Caco-2 (cell line): ENCODE measurements at regions not wholly inside any gene's neighbourhood (a gene's known extent, or its start where the extent isn't known, plus 50 kb on each side); places are given as distances from the start of the nearest gene placed in this dataset.

Experiments
- BruUV-seq: library from RNA; stranded (reverse); fragments of 400-500 nt; replicated peaks from 2 replicates; lab custom pipeline; 2021; lab: Mats Ljungman, UMichigan
- CTCF ChIA-PET: fragments of 300-600 bp; sonication (Branson Sonifier 250); formaldehyde crosslinking; loops from one replicate; lab custom pipeline; 2022; ENCODE audit warnings: antibody characterized with exemption; lab: Charles Lee
- POLR2A ChIA-PET: fragments of 300-600 bp; sonication (Branson Sonifier 250); formaldehyde crosslinking; loops from one replicate; lab custom pipeline; 2022; ENCODE audit warnings: antibody characterized with exemption; lab: Charles Lee
- DNase-seq, 2 experiments: peaks; one replicate each; pipeline versions ENCODE4 v3.0.0 to v3.0.0-alpha.2; 2020 to 2022
- H3K27me3 ChIP-seq: replicated peaks from 2 replicates; pipeline ENCODE4 v1.6.0; 2011; ENCODE audit warnings: low read length; ENCODE audit not compliant: control insufficient read depth, insufficient read depth
- H3K36me3 ChIP-seq: 2 replicates; pipeline ENCODE4 v1.5.1; 2011; ENCODE audit warnings: low read length; ENCODE audit not compliant: control insufficient read depth, insufficient read depth
- H3K4me1 ChIP-seq: fragments of 250-450 bp; sonication (Bioruptor Pico); 2 replicates; pipeline ENCODE4 v1.5.1; 2020; ENCODE audit warnings: mild to moderate bottlenecking
- H3K4me3 ChIP-seq: 2 replicates; pipeline ENCODE4 v1.5.1; 2011; ENCODE audit warnings: low read depth, mild to moderate bottlenecking, control low read depth, low read length
- H3K9me3 ChIP-seq: fragments of 250-450 bp; sonication (Bioruptor Pico); 2 replicates; pipeline ENCODE4 v1.5.1; 2020; ENCODE audit warnings: mild to moderate bottlenecking, moderate library complexity
- H3K27ac Mint-ChIP-seq: one replicate; pipeline ENCODE4 v1.8.0; 2022; ENCODE audit warnings: mixed read lengths; ENCODE audit not compliant: unreplicated experiment
- H3K27me3 Mint-ChIP-seq: one replicate; pipeline ENCODE4 v1.8.0; 2022; ENCODE audit warnings: mixed read lengths; ENCODE audit not compliant: insufficient read depth, unreplicated experiment
- H3K36me3 Mint-ChIP-seq: one replicate; pipeline ENCODE4 v1.8.0; 2022; ENCODE audit warnings: mild to moderate bottlenecking, mixed read lengths; ENCODE audit not compliant: insufficient read depth, unreplicated experiment
- H3K4me1 Mint-ChIP-seq: one replicate; pipeline ENCODE4 v1.8.0; 2022; ENCODE audit warnings: low read depth, mixed read lengths; ENCODE audit not compliant: unreplicated experiment
- H3K4me3 Mint-ChIP-seq: one replicate; pipeline ENCODE4 v1.8.0; 2022; ENCODE audit warnings: mild to moderate bottlenecking, moderate library complexity, mixed read lengths; ENCODE audit not compliant: unreplicated experiment
- H3K9me3 Mint-ChIP-seq: one replicate; pipeline ENCODE4 v1.8.0; 2022; ENCODE audit warnings: mixed read lengths; ENCODE audit not compliant: unreplicated experiment
- intact Hi-C: fragments of 100-400 bp; cut with micrococcal nuclease; formaldehyde crosslinking; loops from one replicate; pipeline ENCODE4 v1.10.0; 2022; ENCODE audit not compliant: unreplicated experiment
- TF ChIP-seq, protein P1 (sequence below), 2 experiments: fragments of 200-600 bp in 1 of 2; IDR thresholded peaks; 1 replicate in 1 of 2; 2 replicates in 1 of 2; pipeline versions ENCODE4 v1.5.1 to v1.8.0; 2011 to 2022; ENCODE audit warnings: antibody characterized with exemption in 1 of 2, control low read depth in 1 of 2, inconsistent platforms in 1 of 2, low read depth in 1 of 2, low read length in 1 of 2, mild to moderate bottlenecking in 1 of 2, moderate library complexity in 1 of 2; ENCODE audit not compliant: insufficient read depth in 1 of 2, severe bottlenecking in 1 of 2, unreplicated experiment in 1 of 2

DNA sequence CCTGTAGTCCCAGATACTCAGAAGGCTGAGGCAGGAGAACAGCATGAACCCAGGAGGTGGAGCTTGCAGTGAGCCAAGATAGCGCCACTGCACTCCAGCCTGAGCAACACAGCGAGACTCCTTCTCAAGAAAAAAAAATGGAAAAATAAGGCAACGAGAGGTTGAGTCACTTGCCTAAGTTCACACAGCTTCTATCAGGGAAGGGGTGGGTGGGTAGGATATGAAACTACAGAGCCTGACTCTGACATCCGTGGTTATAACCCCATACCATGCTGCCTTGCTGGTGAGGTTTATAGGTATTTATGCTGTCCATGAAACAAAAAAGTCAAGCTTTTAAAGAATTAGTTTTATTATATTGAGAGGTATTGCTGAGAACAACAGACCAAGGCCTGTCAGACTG, 61.5 kb upstream of the RAB4A start:
- Histone ChIP-seq H3K9me3 (no peaks in the 10 kb centered on the region), H3K36me3 (no peaks in the 10 kb centered on the region), H3K4me3 (no peak overlapping the region), H3K4me1 (peaks cover 31% of the 10 kb centered on the region), H3K27me3 (no peaks in the 10 kb centered on the region)
- peak overlapping the region; percentile 11 for H3K4me3 Mint-ChIP-seq
- no peak for DNase-seq
- ChIA-PET CTCF (interaction anchor here (0.6 to 0.7 kb wide), 2 partner anchors 20 to 516 kb away, joined by 6 to 9 read pairs; no protein-coding TSS in a partner anchor), POLR2A (no interaction called here)
- H3K27ac Mint-ChIP-seq, result peak overlapping the region; percentile 79
- no peaks in the 10 kb centered on the region for H3K9me3 Mint-ChIP-seq
- BruUV-seq, result TSS peak; percentile 93
- peaks cover 5% of the 10 kb centered on the region for H3K4me1 Mint-ChIP-seq
- TF ChIP-seq, protein P1, sequence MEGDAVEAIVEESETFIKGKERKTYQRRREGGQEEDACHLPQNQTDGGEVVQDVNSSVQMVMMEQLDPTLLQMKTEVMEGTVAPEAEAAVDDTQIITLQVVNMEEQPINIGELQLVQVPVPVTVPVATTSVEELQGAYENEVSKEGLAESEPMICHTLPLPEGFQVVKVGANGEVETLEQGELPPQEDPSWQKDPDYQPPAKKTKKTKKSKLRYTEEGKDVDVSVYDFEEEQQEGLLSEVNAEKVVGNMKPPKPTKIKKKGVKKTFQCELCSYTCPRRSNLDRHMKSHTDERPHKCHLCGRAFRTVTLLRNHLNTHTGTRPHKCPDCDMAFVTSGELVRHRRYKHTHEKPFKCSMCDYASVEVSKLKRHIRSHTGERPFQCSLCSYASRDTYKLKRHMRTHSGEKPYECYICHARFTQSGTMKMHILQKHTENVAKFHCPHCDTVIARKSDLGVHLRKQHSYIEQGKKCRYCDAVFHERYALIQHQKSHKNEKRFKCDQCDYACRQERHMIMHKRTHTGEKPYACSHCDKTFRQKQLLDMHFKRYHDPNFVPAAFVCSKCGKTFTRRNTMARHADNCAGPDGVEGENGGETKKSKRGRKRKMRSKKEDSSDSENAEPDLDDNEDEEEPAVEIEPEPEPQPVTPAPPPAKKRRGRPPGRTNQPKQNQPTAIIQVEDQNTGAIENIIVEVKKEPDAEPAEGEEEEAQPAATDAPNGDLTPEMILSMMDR (IDR thresholded peaks at IDR 0.05; ENCODE audit: insufficient read depth in 1 of 2, low read depth in 1 of 2, low read length in 1 of 2, severe bottlenecking in 1 of 2, unreplicated experiment in 1 of 2), result no peak
- H3K27me3 Mint-ChIP-seq, result no peaks in the 10 kb centered on the region
- intact Hi-C loops, result no loop called here
- H3K36me3 Mint-ChIP-seq, result no peaks in the 10 kb centered on the region

DNA sequence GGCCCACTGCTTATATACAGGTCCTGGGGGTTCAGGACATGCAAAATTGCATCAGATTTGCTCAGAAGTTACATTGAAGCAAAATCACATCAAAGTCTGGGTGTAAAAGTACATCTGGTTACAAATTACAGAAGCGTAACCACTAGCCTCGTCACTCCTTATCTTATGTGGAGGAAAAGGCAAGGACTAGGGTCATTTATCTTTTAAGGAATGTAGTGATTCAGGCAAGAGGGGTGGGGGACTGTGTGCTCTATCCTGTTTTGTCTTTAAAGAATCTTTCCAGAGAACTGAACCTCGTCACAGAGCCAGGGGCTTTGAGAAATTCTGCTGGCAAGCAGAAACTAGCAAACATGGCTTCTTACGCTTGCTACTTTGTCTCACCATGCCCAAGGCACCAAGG, 61.1 kb upstream of the RAB4A start:
- no peaks in the 10 kb centered on the region for H3K36me3 Mint-ChIP-seq
- peaks cover 31% of the 10 kb centered on the region for H3K4me1 ChIP-seq
- TF ChIP-seq, protein P1 (IDR thresholded peaks at IDR 0.05; ENCODE audit: insufficient read depth in 1 of 2, low read depth in 1 of 2, low read length in 1 of 2, severe bottlenecking in 1 of 2, unreplicated experiment in 1 of 2), result no peak
- H3K4me3 ChIP-seq, result no peak overlapping the region
- no peaks in the 10 kb centered on the region for H3K27me3 Mint-ChIP-seq
- H3K4me1 Mint-ChIP-seq, result peaks cover 5% of the 10 kb centered on the region
- peak; percentile 35 to 60 for DNase-seq
- intact Hi-C loops, result loop anchor here (1.0 kb wide), 1 partner anchor 11 kb away; no protein-coding TSS in a partner anchor
- no peaks in the 10 kb centered on the region for H3K9me3 Mint-ChIP-seq
- no TSS peak for BruUV-seq
- H3K9me3 ChIP-seq, result no peaks in the 10 kb centered on the region
- H3K27me3 ChIP-seq, result no peaks in the 10 kb centered on the region
- no peaks in the 10 kb centered on the region for H3K36me3 ChIP-seq
- POLR2A ChIA-PET, result no interaction called here
- H3K4me3 Mint-ChIP-seq, result peak overlapping the region; percentile 22
- H3K27ac Mint-ChIP-seq, result peak overlapping the region; percentile 79
- CTCF ChIA-PET, result no interaction called here

DNA sequence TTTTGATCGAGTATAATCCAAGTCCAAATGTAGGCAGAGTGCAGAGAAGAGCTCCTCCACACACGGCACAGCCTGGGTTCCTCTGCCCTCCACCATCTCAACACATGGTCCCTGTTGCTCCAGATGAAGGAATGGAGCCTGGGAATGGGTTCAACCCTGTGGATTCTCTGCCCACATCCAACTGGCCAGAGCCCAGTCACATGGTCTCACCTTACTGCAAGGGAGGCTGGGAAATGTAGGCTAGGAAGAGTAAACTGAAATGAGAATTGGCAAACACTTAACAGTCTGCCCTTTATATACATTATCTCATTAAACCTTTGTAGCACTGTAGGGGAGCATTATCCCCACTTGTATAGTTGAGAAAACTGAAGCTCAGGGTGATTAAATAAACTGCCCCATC, 60.1 kb upstream of the RAB4A start:
- no peaks in the 10 kb centered on the region for H3K36me3 ChIP-seq
- ChIA-PET CTCF (no interaction called here), POLR2A (no interaction called here)
- no peaks in the 10 kb centered on the region for H3K9me3 ChIP-seq
- H3K4me3 Mint-ChIP-seq, result no peak overlapping the region
- no peaks in the 10 kb centered on the region for H3K9me3 Mint-ChIP-seq
- H3K27ac Mint-ChIP-seq, result no peak overlapping the region
- no peak overlapping the region for H3K4me3 ChIP-seq
- no peaks in the 10 kb centered on the region for H3K36me3 Mint-ChIP-seq
- H3K27me3 ChIP-seq, result no peaks in the 10 kb centered on the region
- peaks cover 5% of the 10 kb centered on the region for H3K4me1 Mint-ChIP-seq
- no peaks in the 10 kb centered on the region for H3K27me3 Mint-ChIP-seq
- TF ChIP-seq, protein P1 (IDR thresholded peaks at IDR 0.05; ENCODE audit: insufficient read depth in 1 of 2, low read depth in 1 of 2, low read length in 1 of 2, severe bottlenecking in 1 of 2, unreplicated experiment in 1 of 2), result no peak
- peaks cover 31% of the 10 kb centered on the region for H3K4me1 ChIP-seq
- DNase-seq, result no peak
- intact Hi-C loops, result loop anchor here (1.0 kb wide), 1 partner anchor 10 kb away; no protein-coding TSS in a partner anchor
- no TSS peak for BruUV-seq
